GM23338 (cell line): ENCODE measurements at regions not wholly inside any gene's neighbourhood (a gene's known extent, or its start where the extent isn't known, plus 50 kb on each side); places are given as distances from the start of the nearest gene placed in this dataset.

Source experiments
- ATAC-seq: fragments of 200-7000 bp; cut with Tn5 transposase; 3 replicates; pipeline ENCODE4 v1.9.1; 2020
- DNase-seq: peaks from one replicate; pipeline ENCODE4 v3.0.0-alpha.2; 2015; ENCODE audit warnings: low spot score
- H2AFZ ChIP-seq: fragments of 200-600 bp; sonication (generic); 2 replicates; pipeline ENCODE4 v1.8.0; 2016; ENCODE audit warnings: antibody characterized with exemption, mild to moderate bottlenecking, moderate library complexity
- H3F3A ChIP-seq: fragments of 200-600 bp; sonication (generic); replicated peaks from 2 replicates; pipeline ENCODE4 v1.8.0; 2017; ENCODE audit warnings: antibody characterized with exemption, mixed run types, low read depth
- H3K27ac ChIP-seq: fragments of 200-600 bp; sonication (generic); 2 replicates; pipeline ENCODE4 v1.6.1; 2016; ENCODE audit warnings: low read depth
- H3K27me3 ChIP-seq: fragments of 200-600 bp; sonication (generic); 2 replicates; pipeline ENCODE4 v1.8.0; 2016; ENCODE audit warnings: mild to moderate bottlenecking, mixed run types, moderate library complexity; ENCODE audit not compliant: insufficient read depth
- H3K36me3 ChIP-seq: fragments of 200-600 bp; sonication (generic); 2 replicates; pipeline ENCODE4 v1.8.0; 2016; ENCODE audit warnings: mild to moderate bottlenecking; ENCODE audit not compliant: insufficient read depth
- H3K4me1 ChIP-seq: fragments of 200-600 bp; sonication (generic); 2 replicates; pipeline ENCODE4 v1.8.0; 2016; ENCODE audit warnings: mild to moderate bottlenecking, moderate library complexity; ENCODE audit not compliant: insufficient read depth
- H3K4me2 ChIP-seq: fragments of 200-600 bp; sonication (generic); 2 replicates; pipeline ENCODE4 v1.7.1; 2017; ENCODE audit warnings: mixed run types
- H3K4me3 ChIP-seq: fragments of 200-600 bp; sonication (generic); 2 replicates; pipeline ENCODE4 v1.6.1; 2016; ENCODE audit warnings: mixed run types
- H3K79me2 ChIP-seq: fragments of 200-600 bp; sonication (generic); replicated peaks from 2 replicates; pipeline ENCODE4 v1.8.0; 2017; ENCODE audit warnings: mild to moderate bottlenecking; ENCODE audit not compliant: insufficient read depth
- H3K9me2 ChIP-seq: fragments of 200-600 bp; sonication (generic); 2 replicates; pipeline ENCODE4 v1.8.0; 2017; ENCODE audit not compliant: insufficient read depth
- H4K20me1 ChIP-seq: fragments of 200-600 bp; sonication (generic); replicated peaks from 2 replicates; pipeline ENCODE4 v1.8.0; 2017; ENCODE audit warnings: mild to moderate bottlenecking; ENCODE audit not compliant: insufficient read depth
- H3K27ac Mint-ChIP-seq: 2 replicates; pipeline ENCODE4 v1.8.0; 2020; ENCODE audit warnings: inconsistent platforms, mild to moderate bottlenecking, moderate library complexity, mixed read lengths
- H3K27me3 Mint-ChIP-seq: 3 replicates; pipeline ENCODE4 v1.8.0; 2022; ENCODE audit warnings: low read depth, mild to moderate bottlenecking, moderate library complexity, mixed read lengths, inconsistent platforms; ENCODE audit not compliant: insufficient read depth, poor library complexity
- H3K36me3 Mint-ChIP-seq: 3 replicates; pipeline ENCODE4 v1.8.0; 2021; ENCODE audit warnings: low read depth, mild to moderate bottlenecking, inconsistent platforms, moderate library complexity, mixed read lengths
- H3K4me1 Mint-ChIP-seq: 3 replicates; pipeline ENCODE4 v1.8.0; 2020; ENCODE audit warnings: mild to moderate bottlenecking, inconsistent platforms, mixed read lengths
- H3K4me3 Mint-ChIP-seq: 3 replicates; pipeline ENCODE4 v1.8.0; 2021; ENCODE audit warnings: moderate library complexity, mild to moderate bottlenecking, inconsistent platforms, mixed read lengths
- H3K9me3 Mint-ChIP-seq: 3 replicates; pipeline ENCODE4 v1.8.0; 2020; ENCODE audit warnings: moderate library complexity, mild to moderate bottlenecking, inconsistent platforms, mixed read lengths
- CREB1 ChIP-seq: fragments of 250-450 bp; sonication (Bioruptor Pico); IDR thresholded peaks from 2 replicates; pipeline ENCODE4 v1.5.0; 2020; ENCODE audit warnings: low read depth, mild to moderate bottlenecking, moderate library complexity
- CTCF ChIP-seq, 2 experiments: fragments of 200-600 bp in 1 of 2; sonication (generic) in 1 of 2; conservative IDR thresholded peaks; 2 replicates each; pipeline versions ENCODE4 v1.5.1 to v1.6.1; 2016 to 2017; ENCODE audit warnings: antibody characterized with exemption in 2 of 2, low read depth in 2 of 2, mild to moderate bottlenecking in 2 of 2, moderate library complexity in 1 of 2
- ETS1 ChIP-seq: IDR thresholded peaks from 2 replicates; pipeline ENCODE4 v1.6.1; 2016; ENCODE audit warnings: antibody characterized with exemption
- EZH2 ChIP-seq: fragments of 200-600 bp; sonication (generic); IDR thresholded peaks from one replicate; pipeline ENCODE4 v1.8.0; 2017; ENCODE audit warnings: antibody characterized with exemption, mild to moderate bottlenecking, low read depth; ENCODE audit not compliant: unreplicated experiment
- EZH2phosphoT487 ChIP-seq: fragments of 200-600 bp; sonication (generic); IDR thresholded peaks from one replicate; pipeline ENCODE4 v1.8.1; 2018; ENCODE audit warnings: antibody characterized with exemption; ENCODE audit not compliant: unreplicated experiment
- JUNB ChIP-seq: IDR thresholded peaks from one replicate; pipeline ENCODE4 v1.6.1; 2016; ENCODE audit warnings: antibody characterized with exemption; ENCODE audit not compliant: unreplicated experiment
- NANOG ChIP-seq: IDR thresholded peaks from 2 replicates; pipeline ENCODE4 v1.6.1; 2016; ENCODE audit warnings: antibody characterized with exemption, borderline replicate concordance
- POLR2AphosphoS5 ChIP-seq: IDR thresholded peaks from 2 replicates; pipeline ENCODE4 v1.6.1; 2016; ENCODE audit warnings: antibody characterized with exemption, low read depth
- REST ChIP-seq: IDR thresholded peaks from one replicate; pipeline ENCODE4 v1.6.1; 2018; ENCODE audit warnings: antibody characterized with exemption; ENCODE audit not compliant: unreplicated experiment
- STAT1 ChIP-seq: IDR thresholded peaks from one replicate; pipeline ENCODE4 v1.6.1; 2016; ENCODE audit warnings: antibody characterized with exemption; ENCODE audit not compliant: unreplicated experiment
- ZNF114 ChIP-seq: fragments of 250-450 bp; sonication (Bioruptor Pico); IDR thresholded peaks from 2 replicates; pipeline ENCODE4 v1.5.0; 2020; ENCODE audit warnings: mild to moderate bottlenecking, moderate library complexity
- ZNF331 ChIP-seq: fragments of 250-450 bp; sonication (Bioruptor Pico); IDR thresholded peaks from 2 replicates; pipeline ENCODE4 v1.5.0; 2020; ENCODE audit warnings: low read depth, mild to moderate bottlenecking, moderate library complexity
- ZNF462 ChIP-seq: fragments of 250-450 bp; sonication (Bioruptor Pico); IDR thresholded peaks from 2 replicates; pipeline ENCODE4 v1.5.0; 2020; ENCODE audit warnings: mild to moderate bottlenecking, moderate library complexity

GRCh38 chr20:21804802-21805201 is 99.3 kb downstream of the PAX1 start:
- TF ChIP-seq JUNB (no peak), EZH2 (no peak), REST (no peak), CREB1 (CRISPR knock-in tag) (no peak), POLR2AphosphoS5 (no peak), ZNF114 (CRISPR knock-in tag) (no peak), NANOG (no peak), STAT1 (no peak), ETS1 (no peak), ZNF462 (CRISPR knock-in tag) (no peak), EZH2phosphoT487 (no peak), CTCF (conservative IDR thresholded peaks at IDR 0.05; ENCODE audit: low read depth in 2 of 2) (no peak), ZNF331 (no peak)
- Histone ChIP-seq H3K27ac (no peak overlapping the region), H3K4me1 (no peaks in the 10 kb centered on the region), H4K20me1 (no peaks in the 10 kb centered on the region), H3K4me2 (no peak overlapping the region), H3K36me3 (no peaks in the 10 kb centered on the region), H2AFZ (no peak overlapping the region), H3K4me3 (no peak overlapping the region), H3K9me2 (peaks cover 14% of the 10 kb centered on the region; the same call in 1 of the 2 replicates), H3K27me3 (no peaks in the 10 kb centered on the region; the same call in 1 of the 2 replicates), H3K79me2 (no peaks in the 10 kb centered on the region), H3F3A (no peaks in the 10 kb centered on the region)
- H3K4me3 Mint-ChIP-seq, result no peak overlapping the region
- H3K27ac Mint-ChIP-seq, result no peak overlapping the region
- H3K9me3 Mint-ChIP-seq, result peaks cover 5% of the 10 kb centered on the region
- H3K4me1 Mint-ChIP-seq, result no peaks in the 10 kb centered on the region
- DNase-seq, result no peak
- no peaks in the 10 kb centered on the region; the same call in 2 of the 3 replicates for H3K36me3 Mint-ChIP-seq
- no peak for ATAC-seq
- H3K27me3 Mint-ChIP-seq, result peaks cover 7% of the 10 kb centered on the region
